ENCODE measurements at regions not wholly inside any gene's neighbourhood (a gene's known extent, or its start where the extent isn't known, plus 50 kb on each side); places are given as distances from the start of the nearest gene placed in this dataset.

DNA sequence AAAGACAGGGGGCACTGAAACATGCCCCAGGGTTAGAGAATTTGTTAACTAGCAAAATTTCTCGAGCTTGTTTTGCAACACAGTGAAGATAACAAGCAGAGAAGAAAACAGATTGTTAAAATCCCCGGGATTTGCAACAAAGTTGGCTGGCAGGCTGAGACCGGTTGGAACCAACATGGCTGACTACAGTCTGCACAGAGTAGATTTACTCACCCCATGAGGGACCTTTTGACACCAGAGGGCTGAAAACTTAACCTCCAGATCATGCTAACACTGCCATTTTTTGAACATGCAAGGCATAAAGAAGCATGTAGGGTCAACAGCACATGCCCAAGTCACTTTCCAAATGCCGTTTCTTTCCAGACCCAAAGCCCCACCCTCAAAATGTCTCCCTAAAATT is 95.2 kb upstream of the TMEM26 start:
- DNase-seq (ENCODE audit: low read depth in 3 of 3): no peak

DNA sequence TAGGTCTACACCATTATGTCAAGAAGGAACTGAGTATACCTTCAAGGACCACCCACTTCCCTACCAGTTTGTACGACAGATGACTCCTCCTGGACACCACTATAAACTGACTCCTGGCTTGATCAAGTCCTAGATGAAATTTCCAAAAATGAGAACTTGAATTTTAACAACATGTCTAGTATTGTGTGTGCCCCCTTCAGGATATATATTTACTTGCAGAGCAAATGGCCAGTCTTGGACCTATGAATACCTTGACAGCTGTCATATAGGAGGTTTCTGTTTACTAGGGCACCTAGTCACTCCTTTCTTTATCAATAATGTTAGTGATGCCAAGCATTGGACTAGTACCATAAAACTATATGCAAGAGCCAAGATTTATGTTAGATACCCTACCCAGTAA is 94.1 kb upstream of the TMEM26 start:
- no peak for DNase-seq (ENCODE audit: low read depth in 3 of 3)

DNA sequence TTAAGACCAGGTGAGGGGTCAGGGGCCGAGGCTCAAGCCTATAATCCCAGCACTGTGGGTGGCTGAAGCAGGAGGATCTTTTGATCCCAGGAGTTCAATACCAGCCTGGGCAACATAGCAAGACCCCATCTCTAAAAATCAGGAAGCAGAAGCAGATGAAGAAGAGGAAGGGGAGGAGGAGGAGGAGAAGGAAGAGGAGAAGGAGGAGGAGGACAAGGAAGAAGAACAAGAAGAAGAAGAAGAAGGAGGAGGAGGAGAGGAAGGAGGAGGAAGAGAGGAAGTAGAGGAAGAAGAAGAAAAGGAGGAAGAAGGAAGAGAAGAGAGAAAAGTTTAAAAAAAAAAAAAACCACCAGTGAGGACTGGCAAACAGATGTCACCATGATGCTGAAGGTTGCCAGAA is 92.0 kb upstream of the TMEM26 start:
- DNase-seq (ENCODE audit: low read depth in 3 of 3): no peak

DNA sequence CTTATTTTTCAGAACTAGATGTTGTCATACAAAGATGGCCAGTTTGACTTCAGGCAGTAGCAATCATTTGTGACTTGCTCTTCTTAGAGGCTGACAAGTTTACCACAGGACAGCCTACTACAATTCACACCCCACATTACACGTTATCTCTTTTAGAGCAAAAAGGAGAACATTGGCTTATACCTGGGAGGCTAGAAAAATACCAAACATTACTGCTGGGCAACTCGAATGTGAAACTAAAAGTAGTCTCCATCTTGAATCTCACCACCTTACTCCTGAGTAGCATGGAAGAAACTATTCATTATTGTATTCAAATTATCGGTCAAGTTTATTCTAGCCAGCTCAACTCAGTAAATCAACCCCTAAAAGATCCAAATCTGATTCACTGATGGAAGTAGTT is 90.7 kb upstream of the TMEM26 start:
- DNase-seq (ENCODE audit: low read depth in 3 of 3): no peak

DNA sequence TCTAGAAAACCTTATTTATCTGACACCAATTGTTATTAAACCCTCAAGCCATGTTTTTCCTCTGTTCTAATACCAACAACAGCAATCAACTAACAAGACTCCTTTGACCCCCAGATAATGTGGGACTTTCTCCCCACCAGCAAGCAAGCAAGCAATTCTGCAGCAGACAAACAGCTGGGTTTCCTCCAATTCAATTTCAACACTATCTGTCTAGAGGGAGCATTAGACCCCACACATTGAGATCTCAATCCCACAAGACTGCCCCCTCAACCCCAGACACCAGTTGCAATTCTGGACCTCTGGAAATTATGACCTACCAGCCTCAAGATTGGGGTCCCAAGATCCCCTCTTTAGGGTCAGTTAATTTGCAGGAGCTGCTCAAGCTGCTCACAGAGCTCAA is 89.4 kb upstream of the TMEM26 start:
- DNase-seq (ENCODE audit: low read depth in 3 of 3): no peak

DNA sequence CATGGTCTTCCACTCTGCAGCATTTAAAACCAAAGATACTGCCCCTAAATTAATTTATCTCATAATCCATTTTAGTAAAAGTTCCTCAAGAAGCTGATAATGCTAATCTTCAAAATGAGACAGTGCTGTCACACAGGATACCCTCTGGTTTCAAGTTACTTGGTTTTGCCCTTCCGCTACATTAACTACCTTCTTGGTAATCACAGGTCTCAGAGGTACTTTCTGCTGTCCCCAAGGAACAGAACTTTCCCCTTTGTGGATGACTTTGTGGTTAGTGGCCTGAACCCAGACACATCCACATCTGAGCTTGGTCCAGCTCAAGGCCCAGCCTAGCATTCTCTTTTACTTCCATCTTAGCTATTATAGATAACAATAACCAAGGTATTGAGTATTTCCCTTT is 88.8 kb upstream of the TMEM26 start:
- DNase-seq (ENCODE audit: low read depth in 3 of 3): no peak

DNA sequence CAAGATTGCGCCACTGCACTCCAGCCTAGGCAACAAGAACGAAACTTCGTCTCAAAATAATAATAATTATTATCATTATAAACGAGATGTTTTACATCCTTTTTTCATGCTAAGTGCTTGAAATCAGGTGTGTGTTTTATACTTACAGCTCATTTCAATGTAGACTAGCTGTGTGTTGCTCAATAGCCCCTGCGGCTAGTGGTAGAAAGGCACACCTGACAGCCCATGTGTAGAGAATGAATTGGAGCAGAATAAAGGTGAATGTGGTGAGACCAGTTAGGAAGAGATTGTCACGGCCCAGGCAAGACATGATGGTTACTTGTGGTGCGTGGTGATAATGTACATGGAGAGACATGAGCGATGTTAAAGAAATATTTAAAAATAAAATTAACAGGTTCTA is 86.7 kb upstream of the TMEM26 start:
- no peak for DNase-seq (ENCODE audit: low read depth in 3 of 3)

DNA sequence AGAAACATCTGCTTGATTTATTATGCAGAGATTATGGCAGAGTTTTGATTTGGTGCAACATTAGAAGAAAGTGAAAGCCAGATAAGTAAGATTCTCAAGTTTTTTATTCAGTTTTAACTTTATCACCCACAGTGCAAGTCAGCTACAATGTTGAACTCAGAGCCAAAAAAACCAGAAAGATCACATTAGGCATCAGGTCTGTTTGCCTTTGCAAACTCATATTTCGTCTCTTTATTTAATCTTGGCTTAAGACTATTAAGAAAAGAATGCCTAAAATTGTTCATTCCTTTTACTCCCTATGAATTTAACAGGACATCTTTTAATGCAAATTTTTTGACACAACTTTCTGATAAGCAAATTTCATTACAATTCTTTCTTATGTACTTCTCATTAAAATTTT is 76.0 kb upstream of the TMEM26 start:
- no peak for DNase-seq (ENCODE audit: low read depth in 3 of 3)

DNA sequence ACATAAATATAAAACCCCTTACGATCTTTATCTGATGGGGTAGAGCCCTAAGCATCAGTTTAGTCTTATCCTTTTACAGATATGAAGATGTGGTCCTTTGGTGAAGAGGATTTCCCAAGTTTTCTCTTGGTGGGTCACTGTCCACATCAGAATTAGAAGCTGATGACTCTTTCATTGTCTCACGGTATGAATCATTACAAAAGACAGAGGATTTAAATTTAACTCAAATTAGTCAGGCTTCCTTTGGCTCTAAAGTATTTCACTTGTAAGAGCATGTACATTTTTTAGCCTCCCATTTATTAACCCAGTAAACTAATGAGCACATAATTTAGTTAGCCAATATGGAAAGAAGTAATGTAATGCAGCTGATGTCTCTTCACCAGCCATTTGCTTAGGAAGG is 49.9 kb upstream of the TMEM26 start:
- DNase-seq (ENCODE audit: low read depth in 3 of 3): no peak
